Activated CD4-positive, alpha-beta T cell treated with anti-CD3 and anti-CD28 coated beads, Interleukin-2, amount 50 U/mL, for 1 hour (primary cell): ENCODE measurements at regions not wholly inside any gene's neighbourhood (a gene's known extent, or its start where the extent isn't known, plus 50 kb on each side); places are given as distances from the start of the nearest gene placed in this dataset.
"Not testable (repeated sequence)": the region's sequence is repeated elsewhere in the genome, so short reads cannot be mapped to it uniquely, and the experiment has no call there.

Experiments
- DNase-seq: peaks from one replicate; pipeline ENCODE4 v3.0.0-alpha.2; 2020

DNA sequence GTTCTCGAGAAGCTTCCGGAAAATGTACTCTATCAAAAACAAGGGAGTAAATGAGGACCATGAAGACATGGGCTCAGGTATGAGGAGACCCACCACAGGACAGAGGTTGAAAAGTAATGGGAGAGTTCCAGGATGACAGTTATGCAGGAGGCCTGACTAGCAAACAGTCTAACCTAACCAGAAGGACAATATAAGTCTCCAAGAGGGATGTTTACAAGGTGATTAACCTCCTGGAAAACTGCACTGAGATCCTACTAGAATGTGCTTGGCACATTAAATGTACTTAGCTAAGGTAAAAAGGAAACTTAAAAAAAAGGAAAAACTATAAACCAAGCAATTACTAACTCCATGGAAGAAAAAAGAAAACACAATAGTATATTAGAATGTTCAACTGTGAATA, 258.3 kb downstream of the KLF5 start:
- DNase-seq = no peak

DNA sequence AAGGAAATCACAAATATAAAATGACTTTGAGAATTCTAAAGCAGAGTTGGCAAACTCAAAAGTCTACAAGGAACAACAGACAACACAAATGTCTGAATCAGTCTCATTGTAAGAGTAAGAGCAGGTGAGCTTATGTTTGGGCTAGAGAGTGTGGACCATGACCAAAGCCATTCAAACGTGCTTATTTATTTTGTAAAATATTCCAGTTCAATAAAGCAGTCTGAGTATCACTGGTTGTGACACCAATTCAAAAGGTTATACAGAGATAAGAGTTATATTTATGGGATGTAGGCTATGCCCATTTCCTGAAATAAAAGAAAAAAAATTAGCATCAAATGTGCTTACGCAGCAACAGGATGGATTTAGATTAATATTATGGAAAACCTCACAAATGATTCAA, 251.6 kb downstream of the KLF5 start:
- DNase-seq = no peak

DNA sequence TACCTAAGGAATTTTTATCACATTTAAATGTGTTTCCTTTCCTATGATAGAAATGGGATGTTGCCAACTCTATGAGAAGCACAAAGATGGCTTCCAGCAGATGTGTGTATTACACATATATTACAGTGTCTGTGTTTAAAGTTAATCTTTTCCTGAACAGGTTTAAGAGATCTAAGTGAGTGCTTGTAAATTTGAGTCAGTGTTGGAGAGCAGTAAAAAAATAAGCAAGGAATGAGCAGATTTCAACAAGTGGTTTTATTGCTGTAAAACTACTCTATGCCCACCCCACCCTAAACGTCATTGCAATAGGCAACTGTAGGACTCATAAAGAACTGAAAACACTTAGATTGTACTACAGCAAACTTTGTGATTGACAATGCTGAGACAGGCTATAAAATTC, 248.7 kb downstream of the KLF5 start:
- DNase-seq = no peak

DNA sequence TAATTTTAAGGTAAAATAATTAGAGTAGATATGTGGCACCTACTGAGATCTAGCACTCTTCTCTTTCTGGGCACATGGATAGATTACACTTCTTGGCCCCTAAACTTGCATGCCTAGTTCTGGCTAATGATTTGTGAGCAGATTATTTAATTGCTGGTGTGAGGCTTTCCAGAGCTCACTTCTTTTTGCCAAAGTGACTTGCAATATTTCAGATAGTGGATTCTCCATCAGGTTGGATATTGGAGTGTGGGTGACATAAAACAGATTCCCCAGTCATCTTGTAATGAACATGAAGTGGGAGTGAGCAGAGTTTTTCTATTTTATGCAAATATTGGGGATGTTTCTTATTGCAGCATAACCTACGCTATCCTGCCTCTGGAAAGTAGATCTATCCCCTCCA, 247.9 kb downstream of the KLF5 start:
- DNase-seq = no peak

DNA sequence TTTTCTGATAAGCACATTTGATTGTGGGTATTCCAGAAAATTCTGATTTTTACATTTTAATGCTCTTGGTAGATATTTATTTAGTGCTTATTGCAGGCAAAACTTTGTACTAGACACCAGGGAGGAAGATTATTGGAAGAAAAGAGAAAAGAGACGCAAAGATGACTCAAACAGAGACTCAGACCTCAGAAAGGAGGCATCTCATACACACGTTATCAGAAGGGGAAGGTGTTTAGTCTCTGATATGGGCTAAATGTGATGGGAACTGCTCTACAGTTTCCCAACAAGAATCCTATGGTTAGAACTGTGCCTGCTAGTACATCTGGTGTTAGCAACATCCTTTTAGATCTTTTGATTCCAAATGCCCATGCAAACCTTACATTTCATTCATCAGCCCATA, 245.6 kb downstream of the KLF5 start:
- no peak for DNase-seq

DNA sequence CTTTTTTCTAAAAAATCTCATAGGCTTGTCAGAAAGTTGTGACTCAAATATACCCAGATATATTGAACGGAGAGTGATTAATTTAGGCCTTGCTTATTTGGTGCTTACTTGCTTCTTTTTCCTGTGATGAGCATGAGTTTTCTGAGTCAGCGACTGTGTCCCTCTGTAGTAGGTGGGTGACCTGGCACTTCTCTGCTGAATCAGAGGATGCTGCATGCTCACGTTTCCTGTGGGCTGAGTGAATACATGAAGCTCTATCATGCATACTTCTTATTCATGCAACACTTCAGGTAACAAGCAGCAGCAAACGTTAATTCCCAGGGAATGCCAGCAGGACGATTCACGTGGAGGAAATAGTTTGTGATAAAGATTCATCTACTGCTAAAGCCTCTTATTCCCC, 245.0 kb downstream of the KLF5 start:
- no peak for DNase-seq

DNA sequence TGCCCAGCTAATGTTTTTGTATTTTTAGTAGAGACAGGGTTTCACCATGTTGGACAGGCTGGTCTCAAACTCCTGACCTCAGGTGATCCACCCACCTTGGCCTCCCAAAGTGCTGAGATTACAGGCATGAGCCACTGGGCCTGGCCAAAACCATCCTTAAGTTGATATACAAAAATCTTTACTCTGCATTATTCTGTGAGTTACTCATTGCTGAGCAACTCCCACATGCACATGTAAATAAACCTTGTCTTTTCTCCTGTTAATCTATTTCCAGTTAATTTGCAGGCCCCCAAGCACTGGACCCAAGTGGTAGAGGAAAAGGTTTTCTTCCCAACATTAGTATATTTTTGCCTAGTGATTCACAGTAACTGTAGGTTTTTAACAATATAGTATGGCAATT, 242.8 kb downstream of the KLF5 start:
- DNase-seq = not testable (repeated sequence)

DNA sequence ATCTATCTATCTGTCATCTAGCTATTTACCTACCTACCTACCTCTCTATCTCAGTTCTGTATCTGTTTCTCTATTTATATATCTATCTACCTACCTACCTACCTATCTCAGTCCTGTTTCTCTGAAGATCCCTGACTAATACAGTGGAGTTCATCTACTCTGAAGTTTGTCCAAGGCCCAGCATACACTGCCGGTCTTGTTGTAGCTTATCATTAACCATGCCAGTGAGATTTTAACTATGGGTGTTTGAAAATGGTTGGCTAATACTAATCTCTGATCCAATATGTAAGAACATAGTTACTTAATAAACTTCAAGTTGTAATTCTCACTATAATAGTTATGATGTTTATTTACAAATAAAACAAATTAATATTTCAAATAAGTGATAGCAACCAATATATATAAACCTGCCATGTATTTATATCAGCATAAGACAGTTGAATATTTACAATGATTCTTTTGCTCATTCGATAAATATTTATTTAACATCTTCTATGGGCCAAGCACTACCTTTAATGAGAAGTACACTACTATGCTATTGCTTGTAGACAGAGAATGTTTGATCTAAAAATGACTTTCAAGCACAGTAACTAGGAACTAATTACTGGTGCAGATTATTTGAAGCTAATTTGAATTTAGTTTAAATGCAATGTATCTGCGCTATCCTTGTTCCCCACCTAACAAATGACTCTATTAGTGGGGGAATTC, 242.1 kb downstream of the KLF5 start:
- DNase-seq = no peak

DNA sequence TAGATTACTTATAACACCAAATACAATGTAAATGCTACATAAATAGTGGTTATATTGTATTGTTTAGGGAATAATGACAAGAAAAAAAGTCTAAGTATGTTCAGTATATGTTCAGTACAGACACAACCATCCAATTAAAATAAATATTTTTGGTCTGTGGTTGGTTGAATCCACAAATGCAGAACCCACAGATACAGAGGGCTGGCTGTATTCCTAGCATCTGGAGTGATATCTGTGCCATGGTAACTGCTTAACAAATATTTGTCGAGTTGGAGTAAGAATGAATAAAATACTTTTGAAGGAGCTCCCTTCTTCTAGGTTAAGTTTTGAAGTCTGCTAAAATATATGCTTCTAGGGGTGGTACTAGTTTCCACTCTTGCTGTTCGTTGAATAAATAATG, 241.0 kb downstream of the KLF5 start:
- no peak for DNase-seq

DNA sequence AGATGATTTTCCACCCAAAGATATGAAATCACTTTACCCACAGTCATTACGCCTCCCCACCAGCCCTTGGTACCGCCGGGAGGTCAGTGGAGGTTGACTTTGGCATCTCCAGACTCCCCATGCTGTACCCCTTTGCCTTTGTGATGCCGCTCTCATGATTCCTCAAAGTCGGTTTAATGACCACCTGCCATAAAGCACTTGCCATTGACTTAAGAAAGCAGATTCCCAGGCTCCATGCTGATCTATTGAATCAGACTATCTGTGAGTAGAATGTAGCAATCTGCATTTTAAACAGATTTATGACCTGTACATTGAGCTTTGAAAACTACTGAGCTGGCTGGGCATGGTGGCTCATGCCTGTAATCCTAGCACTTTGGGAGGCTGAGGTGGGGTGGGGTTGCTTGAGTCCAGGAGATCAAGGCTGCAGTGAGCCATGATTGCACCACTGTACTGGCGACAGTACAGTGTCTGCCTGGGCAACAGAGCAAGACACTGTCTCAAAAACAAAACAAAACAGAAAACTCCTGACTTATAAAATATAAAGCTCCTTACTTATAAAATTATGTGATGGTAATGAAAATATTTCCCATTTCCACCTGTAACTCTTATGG, 235.2 kb downstream of the KLF5 start:
- no peak for DNase-seq

DNA sequence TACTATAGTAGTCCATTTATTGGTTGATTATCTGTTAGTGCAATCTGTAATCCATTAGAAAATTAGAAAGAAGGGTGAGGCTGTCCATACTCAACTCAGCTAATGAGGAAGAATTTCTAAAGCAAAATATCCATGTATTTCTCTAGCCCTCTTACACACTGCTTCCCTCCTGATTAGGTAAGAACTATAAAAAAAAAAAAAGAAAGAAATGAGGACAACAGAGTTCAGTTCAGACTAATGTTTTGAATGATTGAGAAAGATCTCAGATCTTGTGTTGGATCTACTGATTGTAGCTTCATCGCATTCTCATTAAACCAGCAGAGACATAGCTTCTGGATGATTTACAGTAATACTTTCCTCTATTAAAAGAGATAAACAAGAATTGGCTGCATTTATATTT, 233.3 kb downstream of the KLF5 start:
- no peak for DNase-seq

DNA sequence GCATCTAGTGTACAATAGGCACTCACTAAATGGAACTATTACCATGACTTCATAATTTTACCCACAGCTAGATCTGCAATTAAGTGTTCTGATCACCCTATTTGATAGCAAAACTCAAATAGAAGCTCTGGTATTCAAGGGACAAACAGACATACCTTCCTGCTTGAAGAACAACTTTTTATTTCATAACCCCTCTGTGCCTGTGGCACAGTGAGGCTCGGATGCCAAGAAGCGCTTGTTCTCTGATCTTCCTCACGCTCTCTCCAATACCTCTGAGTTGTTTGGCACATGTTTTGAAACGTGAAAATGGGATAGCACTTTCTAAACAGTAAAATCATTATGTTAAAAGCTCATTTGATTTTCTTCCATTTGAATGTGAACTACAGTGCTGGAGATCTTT, 232.0 kb downstream of the KLF5 start:
- DNase-seq = no peak

DNA sequence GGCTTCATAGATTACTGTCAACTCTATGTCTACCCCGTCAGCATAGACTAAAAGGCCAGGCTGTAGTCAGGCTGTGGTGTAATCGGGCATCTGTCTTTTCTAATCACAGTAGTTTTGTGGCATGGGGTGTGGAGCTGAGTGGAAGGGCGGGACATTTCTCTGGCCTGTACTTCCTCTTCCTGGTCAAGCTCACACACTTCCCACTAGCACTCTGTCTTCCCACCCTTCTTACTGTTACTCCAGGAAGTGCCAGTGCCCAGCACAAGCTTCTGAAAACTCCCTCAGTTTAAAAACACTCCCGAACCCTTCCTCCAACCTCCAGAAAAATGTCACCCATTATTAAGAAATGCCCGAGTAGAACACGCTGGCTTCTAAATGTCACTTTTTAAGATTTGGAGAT, 229.8 kb downstream of the KLF5 start:
- no peak for DNase-seq

DNA sequence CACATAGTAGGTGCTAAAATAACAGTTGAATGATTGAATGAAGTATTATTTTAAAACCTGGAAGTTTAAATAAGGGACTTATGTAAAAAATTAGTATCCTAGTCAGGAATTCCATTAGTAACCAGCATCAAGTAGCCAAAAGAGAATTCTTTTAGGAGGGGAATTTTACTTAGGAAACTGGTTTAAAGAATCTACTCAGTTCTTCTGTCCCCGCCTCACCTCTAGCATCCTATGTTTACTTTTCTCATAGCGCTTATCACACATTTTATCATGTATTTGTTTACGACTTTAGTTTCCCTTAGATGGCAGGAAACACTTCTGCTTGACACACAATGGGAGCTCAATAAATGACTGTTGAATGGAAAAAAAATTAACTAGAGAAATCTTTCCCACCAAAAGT, 229.0 kb downstream of the KLF5 start:
- no peak for DNase-seq

DNA sequence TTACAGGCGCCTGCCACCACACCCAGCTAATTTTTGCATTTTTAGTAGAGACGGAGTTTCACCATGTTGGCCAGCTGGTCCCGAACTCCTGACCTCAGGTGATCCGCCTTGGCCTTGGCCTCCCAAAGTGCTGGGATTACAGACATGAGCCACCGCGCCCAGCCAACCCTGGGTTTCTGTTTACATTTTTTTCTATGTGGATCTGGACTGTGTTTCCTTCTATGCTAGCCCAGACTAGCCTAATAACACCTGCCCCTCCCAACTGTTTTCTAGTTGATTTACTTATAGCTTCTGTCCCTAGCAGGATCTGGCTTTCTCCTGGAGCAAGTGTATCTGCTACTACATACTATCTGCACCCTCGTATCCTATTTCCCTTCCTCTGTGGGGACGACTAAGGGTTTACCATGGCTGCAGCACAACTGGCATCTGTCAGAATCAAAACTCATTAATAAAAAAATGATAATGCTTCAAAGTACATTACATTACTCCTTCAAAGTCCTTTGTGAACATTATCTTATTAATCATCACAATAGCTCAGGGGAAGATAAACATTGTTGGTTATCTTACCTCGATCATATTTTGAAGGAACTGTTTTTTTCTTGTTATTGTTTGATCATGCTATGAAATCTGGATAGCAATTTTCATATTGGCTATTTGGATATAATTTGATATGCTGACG, 228.3 kb downstream of the KLF5 start:
- DNase-seq = no peak

DNA sequence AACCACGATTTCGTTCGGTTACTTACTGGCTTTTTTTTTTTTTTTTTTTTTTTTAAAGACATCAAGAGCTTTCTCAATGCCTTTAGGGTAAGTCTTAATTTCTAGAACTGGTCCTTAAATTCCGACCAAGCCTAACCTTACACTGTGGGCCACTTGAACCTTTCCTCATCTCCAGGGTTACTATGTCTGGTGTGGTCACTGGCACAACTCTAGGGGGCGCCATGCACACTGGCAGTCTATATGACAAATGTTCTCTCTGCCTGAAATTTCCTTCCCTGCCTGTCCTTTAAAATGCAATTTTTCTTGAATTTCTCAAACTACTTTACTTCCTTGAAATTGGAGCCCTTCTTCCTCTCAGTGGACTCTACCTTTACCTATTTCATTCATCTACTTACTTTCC, 227.4 kb downstream of the KLF5 start:
- no peak for DNase-seq

DNA sequence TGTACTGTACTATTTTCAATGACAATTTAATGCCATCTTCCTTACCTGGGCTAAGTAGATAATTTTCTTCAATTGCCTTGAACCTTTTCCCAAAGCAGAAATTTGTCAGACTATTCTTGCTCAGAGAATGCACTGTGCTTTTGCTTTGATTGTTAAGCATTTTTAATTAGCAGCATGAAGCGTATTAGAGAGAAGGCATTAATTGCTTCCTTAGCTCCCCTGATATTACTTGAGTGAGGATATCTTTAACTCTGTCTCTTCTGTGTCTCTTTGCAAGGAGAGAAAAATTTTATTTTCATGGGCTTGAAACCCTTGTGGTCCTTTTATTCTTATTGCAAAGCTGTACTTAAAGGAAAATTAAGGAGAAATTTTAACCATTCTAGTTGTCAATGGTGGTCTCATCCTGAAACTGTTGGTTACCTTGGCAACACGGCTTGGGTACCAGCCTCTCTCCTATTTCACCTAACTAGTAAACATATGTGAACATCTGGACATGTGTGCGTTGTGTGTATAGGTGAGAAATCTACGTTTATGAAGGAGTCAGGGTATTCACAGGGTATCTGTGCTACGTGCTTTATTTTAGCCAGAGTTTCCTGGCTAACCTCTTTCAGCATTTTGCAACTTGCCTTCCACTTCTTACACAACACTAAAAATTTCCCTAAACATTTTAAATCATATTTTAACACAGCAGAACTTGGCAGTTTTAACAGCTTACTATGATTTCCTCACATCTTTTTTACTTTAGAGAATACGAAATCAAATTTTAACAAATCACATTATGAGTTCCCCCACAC, 225.5 kb downstream of the KLF5 start:
- no peak for DNase-seq

DNA sequence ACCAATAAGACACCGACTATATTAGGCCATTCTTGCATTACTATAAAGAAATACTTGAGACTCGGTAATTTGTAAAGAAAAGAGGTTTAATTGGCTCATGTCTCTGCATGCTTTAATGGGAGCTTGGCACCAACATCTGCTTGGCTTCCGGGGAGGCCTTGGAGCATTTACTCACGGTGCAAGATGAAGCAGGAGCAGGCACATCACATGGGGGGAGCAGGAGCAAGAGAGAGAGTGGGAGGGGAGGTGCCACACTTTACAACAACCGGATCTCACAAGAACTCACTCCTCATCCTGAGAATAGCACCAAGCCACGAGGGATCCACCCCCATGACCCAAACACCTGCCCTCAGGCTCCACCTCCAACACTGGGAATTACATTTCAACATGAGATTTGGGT, 224.8 kb downstream of the KLF5 start:
- DNase-seq = no peak

DNA sequence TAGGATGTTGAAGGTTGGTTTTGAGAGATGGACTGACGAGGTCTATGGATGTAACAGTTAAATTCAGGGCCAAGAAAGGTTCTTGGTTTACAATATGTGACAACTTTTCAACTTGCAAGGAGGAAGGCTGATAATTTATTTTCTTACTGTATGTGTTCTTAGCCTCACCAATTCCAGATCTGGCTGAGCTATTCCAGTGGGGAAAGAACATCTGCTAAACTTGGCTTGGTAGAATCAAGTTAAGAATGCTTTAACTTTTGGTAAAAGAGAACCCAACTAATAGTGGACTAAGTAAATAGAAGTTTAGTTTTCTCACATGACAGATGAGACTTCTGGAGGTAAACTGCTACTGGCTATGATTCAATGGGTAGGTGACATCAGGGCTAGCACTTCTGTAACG, 222.9 kb downstream of the KLF5 start:
- no peak for DNase-seq

DNA sequence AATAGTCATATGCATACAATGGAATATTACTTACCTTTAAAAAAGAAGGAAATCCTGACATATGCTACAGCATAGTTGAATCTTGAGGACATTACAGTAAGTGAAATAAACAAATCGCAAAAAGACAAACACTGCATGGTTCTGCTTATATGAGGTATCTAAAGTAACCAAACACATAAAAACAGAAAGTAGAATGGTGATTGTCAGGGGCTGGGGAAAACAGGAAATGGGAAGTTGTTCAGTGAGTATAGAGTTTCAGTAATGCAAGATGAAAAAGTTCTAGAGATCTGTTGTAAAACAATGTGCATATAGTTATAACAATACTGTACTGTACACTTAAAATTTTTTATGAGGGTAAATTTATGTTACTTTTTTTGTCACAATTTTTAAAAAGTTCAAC, 219.4 kb downstream of the KLF5 start:
- no peak for DNase-seq

DNA sequence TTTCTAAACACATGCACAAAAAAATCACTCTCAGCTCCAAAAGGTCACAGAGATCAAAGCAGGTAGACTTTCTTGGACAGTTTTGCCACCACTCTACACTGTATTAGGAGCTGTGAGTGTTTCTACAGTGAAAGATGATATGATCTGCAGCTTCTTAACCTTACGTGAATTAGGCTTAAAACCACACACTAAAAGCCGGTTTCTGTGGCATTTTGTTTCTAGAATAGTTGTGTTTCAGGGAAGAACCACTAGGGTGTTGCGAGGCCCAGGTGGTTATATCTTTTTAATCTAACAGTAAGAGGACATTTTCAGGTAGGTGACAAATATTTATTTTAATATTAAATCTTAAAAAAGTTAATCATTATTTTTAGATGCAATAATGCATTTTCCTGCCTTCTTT, 216.4 kb downstream of the KLF5 start:
- no peak for DNase-seq

DNA sequence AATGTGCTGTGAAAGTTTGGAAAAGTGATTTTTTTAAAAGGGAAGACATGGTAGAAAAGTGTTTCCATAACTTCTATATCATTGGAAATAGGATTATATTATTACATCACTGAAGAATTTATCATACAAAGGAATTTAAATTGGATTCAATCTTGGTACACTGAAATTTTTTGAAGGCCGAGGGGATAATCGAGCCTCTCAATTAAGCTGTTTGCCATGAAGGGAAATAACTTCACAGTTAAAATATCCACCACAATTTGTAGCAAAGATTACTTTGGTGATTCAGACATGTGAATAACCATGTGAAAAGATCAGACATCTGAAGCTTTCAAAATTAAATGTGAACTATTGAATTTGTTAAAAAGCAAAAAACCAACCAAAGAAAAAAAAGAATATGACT, 215.3 kb downstream of the KLF5 start:
- no peak for DNase-seq

DNA sequence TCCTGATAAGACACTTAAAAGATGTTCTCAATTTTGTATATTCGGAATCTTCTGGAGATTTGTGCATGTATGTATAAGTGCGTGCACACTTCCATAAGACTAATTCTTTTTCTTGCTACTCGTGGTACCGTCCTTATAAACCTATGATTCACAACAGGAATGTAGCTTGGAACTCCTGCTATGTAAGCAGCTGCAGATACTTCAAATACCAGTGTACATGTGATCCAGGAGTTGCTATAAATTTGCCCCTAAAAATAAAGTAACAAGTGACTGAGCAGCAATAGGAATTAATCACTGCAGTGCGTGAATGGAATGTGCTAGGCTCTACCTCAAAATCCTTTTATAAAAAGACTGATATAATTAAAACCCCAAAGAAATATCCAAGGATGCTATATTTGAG, 214.9 kb downstream of the KLF5 start:
- DNase-seq = no peak

DNA sequence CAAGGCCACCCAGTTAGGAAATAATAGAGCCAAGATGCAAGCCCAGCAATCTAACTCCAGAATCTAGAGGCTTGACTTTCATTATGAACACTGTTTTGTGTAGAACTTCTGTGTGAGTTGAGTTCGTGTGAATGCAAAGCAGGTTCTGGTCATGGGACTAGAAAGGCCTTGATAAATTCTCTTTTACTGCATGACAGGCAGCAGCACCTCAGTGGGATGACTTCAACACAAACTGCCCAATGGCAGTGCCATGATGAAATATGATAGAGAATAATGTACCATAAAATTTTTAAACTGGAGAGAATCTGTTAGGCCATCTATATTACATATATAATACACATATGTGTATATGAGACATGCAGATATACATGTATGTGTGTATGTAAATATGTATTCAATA, 214.5 kb downstream of the KLF5 start:
- no peak for DNase-seq
